ENCODE measurements at regions not wholly inside any gene's neighbourhood (a gene's known extent, or its start where the extent isn't known, plus 50 kb on each side); places are given as distances from the start of the nearest gene placed in this dataset.

GRCh38 chr15:60115579-60116380 lies 111.7 kb downstream of the FOXB1 start:
- no peak overlapping the region for H3K4me3 Mint-ChIP-seq

GRCh38 chr15:60116456-60117089 lies 112.5 kb downstream of the FOXB1 start:
- no peak overlapping the region for H3K4me3 Mint-ChIP-seq
- no peaks in the 10 kb centered on the region for H3K36me3 Mint-ChIP-seq
- H3K27me3 Mint-ChIP-seq = peaks cover 7 to 11% of the 10 kb centered on the region in 2 donors
- no peak overlapping the region for H3K27ac Mint-ChIP-seq
- no peaks in the 10 kb centered on the region for H3K4me1 Mint-ChIP-seq (ENCODE audit: low read depth in 2 of 2)
- no peaks in the 10 kb centered on the region for H3K9me3 Mint-ChIP-seq
- DNase-seq (ENCODE audit: low spot score) (no peak), ATAC-seq (no peak)

More at GRCh38 chr15:60115579-60116380, 111.7 kb downstream of the FOXB1 start:
- no peaks in the 10 kb centered on the region for H3K9me3 Mint-ChIP-seq
- ATAC-seq (no peak), DNase-seq (ENCODE audit: low spot score) (no peak)
- no peaks in the 10 kb centered on the region for H3K4me1 Mint-ChIP-seq (ENCODE audit: low read depth in 2 of 2)
- H3K27me3 Mint-ChIP-seq = peaks cover 13 to 14% of the 10 kb centered on the region in 2 donors
- H3K36me3 Mint-ChIP-seq = no peaks in the 10 kb centered on the region
- no peak overlapping the region for H3K27ac Mint-ChIP-seq

GRCh38 chr15:60118146-60118545 lies 114.0 kb downstream of the FOXB1 start:
- H3K36me3 Mint-ChIP-seq = no peaks in the 10 kb centered on the region
- no peaks in the 10 kb centered on the region for H3K9me3 Mint-ChIP-seq
- no peak overlapping the region for H3K27ac Mint-ChIP-seq
- H3K27me3 Mint-ChIP-seq = peaks cover 7 to 11% of the 10 kb centered on the region in 2 donors
- no peak for DNase-seq (ENCODE audit: low spot score)
- no peak overlapping the region for H3K4me3 Mint-ChIP-seq
- no peaks in the 10 kb centered on the region for H3K4me1 Mint-ChIP-seq (ENCODE audit: low read depth in 2 of 2)
- no peak for ATAC-seq

GRCh38 chr15:60118626-60119025 lies 114.5 kb downstream of the FOXB1 start:
- H3K9me3 Mint-ChIP-seq = no peaks in the 10 kb centered on the region
- no peak overlapping the region for H3K27ac Mint-ChIP-seq
- H3K4me3 Mint-ChIP-seq = no peak overlapping the region
- no peaks in the 10 kb centered on the region for H3K4me1 Mint-ChIP-seq (ENCODE audit: low read depth in 2 of 2)
- peaks cover 7 to 11% of the 10 kb centered on the region in 2 donors for H3K27me3 Mint-ChIP-seq
- DNase-seq (ENCODE audit: low spot score) = no peak
- H3K36me3 Mint-ChIP-seq = no peaks in the 10 kb centered on the region
- ATAC-seq = no peak

GRCh38 chr15:60119101-60119500 lies 115.0 kb downstream of the FOXB1 start:
- H3K9me3 Mint-ChIP-seq = no peaks in the 10 kb centered on the region
- no peaks in the 10 kb centered on the region for H3K36me3 Mint-ChIP-seq
- peaks cover 7 to 10% of the 10 kb centered on the region in 2 donors for H3K27me3 Mint-ChIP-seq
- H3K4me3 Mint-ChIP-seq = no peak overlapping the region
- no peak overlapping the region for H3K27ac Mint-ChIP-seq
- no peak for DNase-seq (ENCODE audit: low spot score)
- H3K4me1 Mint-ChIP-seq (ENCODE audit: low read depth in 2 of 2) = no peaks in the 10 kb centered on the region
- no peak for ATAC-seq

- no peak for ATAC-seq
- no peak overlapping the region for H3K4me3 Mint-ChIP-seq
Observed at GRCh38 chr15:60120100-60120499, 116.0 kb downstream of the FOXB1 start.

GRCh38 chr15:60121845-60122244 lies 117.7 kb downstream of the FOXB1 start:
- H3K27ac Mint-ChIP-seq = no peak overlapping the region
- ATAC-seq (no peak), DNase-seq (ENCODE audit: low spot score) (no peak)
- H3K27me3 Mint-ChIP-seq = peaks cover 0 to 1% of the 10 kb centered on the region in 2 donors
- H3K4me1 Mint-ChIP-seq (ENCODE audit: low read depth in 2 of 2) = peaks cover 4 to 6% of the 10 kb centered on the region in 2 donors
- no peaks in the 10 kb centered on the region for H3K36me3 Mint-ChIP-seq
- H3K9me3 Mint-ChIP-seq = no peaks in the 10 kb centered on the region
- no peak overlapping the region for H3K4me3 Mint-ChIP-seq

More at GRCh38 chr15:60120100-60120499, 116.0 kb downstream of the FOXB1 start:
- Mint-ChIP-seq H3K9me3 (no peaks in the 10 kb centered on the region), H3K36me3 (no peaks in the 10 kb centered on the region), H3K27ac (no peak overlapping the region), H3K27me3 (peaks cover 7% of the 10 kb centered on the region in 2 donors), H3K4me1 (ENCODE audit: low read depth in 2 of 2) (no peaks in the 10 kb centered on the region)
- DNase-seq (ENCODE audit: low spot score) = no peak

GRCh38 chr15:60122691-60123090 lies 118.6 kb downstream of the FOXB1 start:
- peaks cover 11 to 14% of the 10 kb centered on the region in 2 donors for H3K4me1 Mint-ChIP-seq (ENCODE audit: low read depth in 2 of 2)
- no peak overlapping the region for H3K4me3 Mint-ChIP-seq
- H3K9me3 Mint-ChIP-seq = no peaks in the 10 kb centered on the region
- H3K27me3 Mint-ChIP-seq = no peaks in the 10 kb centered on the region
- H3K36me3 Mint-ChIP-seq = no peaks in the 10 kb centered on the region
- ATAC-seq (no peak), DNase-seq (ENCODE audit: low spot score) (no peak)
- H3K27ac Mint-ChIP-seq = no peak overlapping the region

- ATAC-seq (no peak), DNase-seq (ENCODE audit: low spot score) (no peak)
- Mint-ChIP-seq H3K4me3 (no peak overlapping the region), H3K27me3 (no peaks in the 10 kb centered on the region), H3K36me3 (no peaks in the 10 kb centered on the region), H3K27ac (no peak overlapping the region), H3K9me3 (no peaks in the 10 kb centered on the region), H3K4me1 (ENCODE audit: low read depth in 2 of 2) (peaks cover 16 to 20% of the 10 kb centered on the region in 2 donors)
Observed at GRCh38 chr15:60124460-60125070, 120.5 kb downstream of the FOXB1 start.

- Mint-ChIP-seq H3K27ac (peak overlapping the region in 1 of 2 donors; percentile 62), H3K4me1 (ENCODE audit: low read depth in 2 of 2) (peaks cover 16 to 20% of the 10 kb centered on the region in 2 donors), H3K4me3 (no peak overlapping the region), H3K36me3 (no peaks in the 10 kb centered on the region), H3K9me3 (no peaks in the 10 kb centered on the region), H3K27me3 (no peaks in the 10 kb centered on the region)
- DNase-seq (ENCODE audit: low spot score) = no peak
- ATAC-seq = no peak
Observed at GRCh38 chr15:60125334-60125733, 121.2 kb downstream of the FOXB1 start.

GRCh38 chr15:60126200-60126599 lies 122.1 kb downstream of the FOXB1 start:
- no peak for ATAC-seq
- peak overlapping the region; percentile 73 to 92 for H3K27ac Mint-ChIP-seq
- H3K27me3 Mint-ChIP-seq = no peaks in the 10 kb centered on the region
- peaks cover 16 to 20% of the 10 kb centered on the region in 2 donors for H3K4me1 Mint-ChIP-seq (ENCODE audit: low read depth in 2 of 2)
- no peaks in the 10 kb centered on the region for H3K36me3 Mint-ChIP-seq
- peak overlapping the region; percentile 86 for H3K4me3 Mint-ChIP-seq
- no peak for DNase-seq (ENCODE audit: low spot score)
- no peaks in the 10 kb centered on the region for H3K9me3 Mint-ChIP-seq

- H3K4me1 Mint-ChIP-seq (ENCODE audit: low read depth in 2 of 2) = peaks cover 16 to 20% of the 10 kb centered on the region in 2 donors
Observed at GRCh38 chr15:60126661-60127060, 122.5 kb downstream of the FOXB1 start.

GRCh38 chr15:60128000-60128376 lies 123.9 kb downstream of the FOXB1 start:
- H3K9me3 Mint-ChIP-seq = no peaks in the 10 kb centered on the region
- peak overlapping the region; percentile 73 to 92 for H3K27ac Mint-ChIP-seq
- no peaks in the 10 kb centered on the region for H3K36me3 Mint-ChIP-seq
- ATAC-seq = no peak
- peaks cover 5 to 6% of the 10 kb centered on the region in 2 donors for H3K27me3 Mint-ChIP-seq
- H3K4me3 Mint-ChIP-seq = peak overlapping the region; percentile 86
- peaks cover 16 to 20% of the 10 kb centered on the region in 2 donors for H3K4me1 Mint-ChIP-seq (ENCODE audit: low read depth in 2 of 2)
- DNase-seq (ENCODE audit: low spot score) = no peak

More at GRCh38 chr15:60126661-60127060, 122.5 kb downstream of the FOXB1 start:
- no peaks in the 10 kb centered on the region for H3K36me3 Mint-ChIP-seq
- H3K27me3 Mint-ChIP-seq = no peaks in the 10 kb centered on the region
- DNase-seq (ENCODE audit: low spot score) = no peak
- peak overlapping the region; percentile 86 for H3K4me3 Mint-ChIP-seq
- ATAC-seq = no peak
- H3K9me3 Mint-ChIP-seq = no peaks in the 10 kb centered on the region
- H3K27ac Mint-ChIP-seq = peak overlapping the region; percentile 73 to 92

GRCh38 chr15:60128710-60129109 lies 124.6 kb downstream of the FOXB1 start:
- no peaks in the 10 kb centered on the region for H3K9me3 Mint-ChIP-seq
- no peaks in the 10 kb centered on the region for H3K36me3 Mint-ChIP-seq
- DNase-seq (ENCODE audit: low spot score) = no peak
- H3K4me3 Mint-ChIP-seq = peak overlapping the region; percentile 25
- ATAC-seq = no peak
- H3K27ac Mint-ChIP-seq = peak overlapping the region; percentile 73 to 92
- H3K4me1 Mint-ChIP-seq (ENCODE audit: low read depth in 2 of 2) = peaks cover 16 to 20% of the 10 kb centered on the region in 2 donors
- H3K27me3 Mint-ChIP-seq = peaks cover 8 to 10% of the 10 kb centered on the region in 2 donors
